Psoas muscle (tissue), 7 donors: ENCODE measurements at regions not wholly inside any gene's neighbourhood (a gene's known extent, or its start where the extent isn't known, plus 50 kb on each side); places are given as distances from the start of the nearest gene placed in this dataset.

Experiments
- ATAC-seq, 4 donors: fragments of 200-7000 bp; cut with Tn5 transposase; one replicate each; pipeline ENCODE4 v1.9.1; 2020; ENCODE audit warnings: moderate library complexity in 3 of 4, mild to moderate bottlenecking in 2 of 4
- DNase-seq, 2 donors: peaks; one replicate each; pipeline ENCODE4 v3.0.0-alpha.2; 2020
- H3K27ac ChIP-seq: fragments of 200-600 bp; one replicate; pipeline ENCODE4 v1.8.0; 2022
- H3K27me3 ChIP-seq, 3 donors: fragments of 200-600 bp in 1 of 3; one replicate each; pipeline versions ENCODE4 v1.6.1 to v1.8.0; 2013 to 2022; ENCODE audit warnings: low read length in 2 of 3, mild to moderate bottlenecking in 2 of 3, moderate library complexity in 1 of 3; ENCODE audit not compliant: insufficient read depth in 3 of 3
- H3K36me3 ChIP-seq, 2 donors: fragments of 200-600 bp in 1 of 2; one replicate each; pipeline versions ENCODE4 v1.6.1 to v1.8.0; 2013 to 2022; ENCODE audit warnings: low read depth in 1 of 2, mild to moderate bottlenecking in 1 of 2, moderate library complexity in 1 of 2; ENCODE audit not compliant: insufficient read depth in 1 of 2
- H3K4me1 ChIP-seq: fragments of 200-600 bp; one replicate; pipeline ENCODE4 v1.8.0; 2022
- H3K4me3 ChIP-seq: fragments of 200-600 bp; one replicate; pipeline ENCODE4 v1.8.0; 2022; ENCODE audit warnings: mild to moderate bottlenecking
- H3K9me3 ChIP-seq: fragments of 200-600 bp; one replicate; pipeline ENCODE4 v1.8.0; 2022
- WGBS, 3 donors: extraction: QIAGEN DNeasy Blood & Tissue Kit; methylation state at CpG; one replicate each; pipeline versions ENCODE4 v1.1.6 to v1.1.7; 2013; 5-methylcytosine and 5-hydroxymethylcytosine counted together
- intact Hi-C, 2 donors: fragments of 100-400 bp; cut with DNase I; formaldehyde crosslinking; loops; one replicate each; pipeline versions ENCODE4 v1.11.0 to v1.14.2; 2022
- TF ChIP-seq, protein P1 (sequence below): fragments of 200-600 bp; IDR thresholded peaks from one replicate; pipeline ENCODE4 v1.8.0; 2022; ENCODE audit warnings: antibody characterized with exemption
- donor health status: healthy with polysubstance abuse.
- donor health status: DM: no; HTN: no; CAD: no; lungs with moderate emphysema.
- donor health status: Bipolar disorder and iron deficiency.
- donor health status: healthy.
- donor health status: DM: yes; HTN: yes; CAD: no.
- donor health status: DM: no; HTN: no; CAD: no.
- donor health status: DM: yes; HTN: yes; CAD: no.

DNA sequence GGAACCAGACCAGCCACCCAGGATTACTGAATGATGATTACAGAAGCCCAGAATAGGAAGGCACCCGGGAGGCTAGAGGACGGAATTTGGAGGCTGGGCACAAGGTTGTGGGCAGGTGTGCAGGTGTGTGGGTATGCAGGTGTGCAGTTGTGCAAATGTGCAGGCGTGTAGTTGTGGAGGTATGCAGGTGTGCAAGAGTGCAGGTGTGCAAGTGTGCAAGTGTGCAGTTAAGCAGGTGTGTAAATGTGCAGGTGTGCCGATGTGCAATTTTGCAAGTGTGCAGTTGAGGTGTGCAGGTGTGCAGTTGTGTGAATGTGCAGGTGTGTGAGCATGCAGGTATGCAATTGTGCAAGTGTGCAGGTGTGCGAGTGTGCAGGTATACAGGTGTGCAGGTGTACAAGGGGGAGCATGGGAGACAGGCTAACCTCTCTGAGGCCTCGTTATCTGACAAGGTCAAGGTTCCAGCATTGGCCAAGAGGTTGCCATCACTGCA lies 131.8 kb downstream of the KCTD15 start:
- TF ChIP-seq, protein P1, sequence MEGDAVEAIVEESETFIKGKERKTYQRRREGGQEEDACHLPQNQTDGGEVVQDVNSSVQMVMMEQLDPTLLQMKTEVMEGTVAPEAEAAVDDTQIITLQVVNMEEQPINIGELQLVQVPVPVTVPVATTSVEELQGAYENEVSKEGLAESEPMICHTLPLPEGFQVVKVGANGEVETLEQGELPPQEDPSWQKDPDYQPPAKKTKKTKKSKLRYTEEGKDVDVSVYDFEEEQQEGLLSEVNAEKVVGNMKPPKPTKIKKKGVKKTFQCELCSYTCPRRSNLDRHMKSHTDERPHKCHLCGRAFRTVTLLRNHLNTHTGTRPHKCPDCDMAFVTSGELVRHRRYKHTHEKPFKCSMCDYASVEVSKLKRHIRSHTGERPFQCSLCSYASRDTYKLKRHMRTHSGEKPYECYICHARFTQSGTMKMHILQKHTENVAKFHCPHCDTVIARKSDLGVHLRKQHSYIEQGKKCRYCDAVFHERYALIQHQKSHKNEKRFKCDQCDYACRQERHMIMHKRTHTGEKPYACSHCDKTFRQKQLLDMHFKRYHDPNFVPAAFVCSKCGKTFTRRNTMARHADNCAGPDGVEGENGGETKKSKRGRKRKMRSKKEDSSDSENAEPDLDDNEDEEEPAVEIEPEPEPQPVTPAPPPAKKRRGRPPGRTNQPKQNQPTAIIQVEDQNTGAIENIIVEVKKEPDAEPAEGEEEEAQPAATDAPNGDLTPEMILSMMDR: no peak
- Histone ChIP-seq H3K4me3 (no peak overlapping the region), H3K36me3 (no peaks in the 10 kb centered on the region), H3K9me3 (no peaks in the 10 kb centered on the region), H3K4me1 (no peaks in the 10 kb centered on the region), H3K27ac (no peak overlapping the region), H3K27me3 (no peaks in the 10 kb centered on the region)
- ATAC-seq: no peak
- DNase-seq: no peak
- WGBS, 3 donors: 80 to 88% (median 81%) methylated on average over 6 of the region's 6 CpGs
- intact Hi-C loops: no loop called here

GRCh38 chr19:33933931-33934330 lies 137.3 kb downstream of the KCTD15 start:
- Histone ChIP-seq H3K4me3 (no peak overlapping the region), H3K27me3 (no peaks in the 10 kb centered on the region), H3K4me1 (no peaks in the 10 kb centered on the region), H3K36me3 (no peaks in the 10 kb centered on the region), H3K9me3 (no peaks in the 10 kb centered on the region), H3K27ac (no peak overlapping the region)
- DNase-seq (no peak), ATAC-seq (no peak)
- TF ChIP-seq, protein P1: no peak
- intact Hi-C loops: no loop called here
- WGBS, 3 donors: 65 to 79% (median 65%) methylated on average over 2 of the region's 2 CpGs

- intact Hi-C loops: no loop called here
- H3K4me1 ChIP-seq: no peaks in the 10 kb centered on the region
- no peak overlapping the region for H3K4me3 ChIP-seq
- H3K27me3 ChIP-seq: no peaks in the 10 kb centered on the region
- TF ChIP-seq, protein P1: no peak
- ATAC-seq (no peak), DNase-seq (no peak)
- H3K27ac ChIP-seq: no peak overlapping the region
- H3K36me3 ChIP-seq: no peaks in the 10 kb centered on the region
- H3K9me3 ChIP-seq: no peaks in the 10 kb centered on the region
- 33 to 42% (median 39%) methylated on average over 15 of the region's 15 CpGs for WGBS, 3 donors
Observed at GRCh38 chr19:33938821-33939220, 142.2 kb downstream of the KCTD15 start.

DNA sequence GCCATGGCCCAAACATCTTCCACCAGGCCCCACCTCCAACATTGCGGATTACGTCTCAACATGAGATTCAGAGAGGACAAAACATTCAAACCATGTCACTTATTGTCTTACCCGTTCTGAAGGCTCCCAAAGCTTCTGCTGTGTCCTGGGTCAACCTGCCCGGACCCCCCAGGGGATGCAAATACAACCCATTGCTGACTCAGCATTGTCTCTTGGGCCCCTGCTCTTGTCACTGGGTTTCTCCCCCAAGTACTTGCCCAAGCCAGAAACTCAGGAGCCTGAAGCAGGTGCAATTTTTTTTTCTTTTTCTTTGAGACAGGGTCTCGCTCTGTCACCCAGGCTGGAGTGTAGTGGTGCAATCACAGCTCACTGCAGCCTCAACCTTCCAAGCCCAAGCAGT lies 144.5 kb downstream of the KCTD15 start:
- intact Hi-C loops: no loop called here
- DNase-seq (no peak), ATAC-seq (no peak)
- 78 to 81% (median 80%) methylated on average over 4 to 5 of the region's 5 CpGs for WGBS, 3 donors
- Histone ChIP-seq H3K4me3 (no peak overlapping the region), H3K9me3 (no peaks in the 10 kb centered on the region), H3K27ac (no peak overlapping the region), H3K4me1 (no peaks in the 10 kb centered on the region), H3K27me3 (no peaks in the 10 kb centered on the region), H3K36me3 (no peaks in the 10 kb centered on the region)
- TF ChIP-seq, protein P1: no peak

- TF ChIP-seq, protein P1: no peak
- no peak overlapping the region for H3K27ac ChIP-seq
- DNase-seq (no peak), ATAC-seq (no peak)
- WGBS, 3 donors: 74 to 84% (median 80%) methylated on average over 6 of the region's 6 CpGs
- H3K27me3 ChIP-seq: no peaks in the 10 kb centered on the region
- H3K9me3 ChIP-seq: no peaks in the 10 kb centered on the region
- intact Hi-C loops: no loop called here
- H3K4me1 ChIP-seq: no peaks in the 10 kb centered on the region
- no peak overlapping the region for H3K4me3 ChIP-seq
- no peaks in the 10 kb centered on the region for H3K36me3 ChIP-seq
Observed at GRCh38 chr19:33946535-33947264, 150.0 kb downstream of the KCTD15 start.
